ENCODE measurements at regions not wholly inside any gene's neighbourhood (a gene's known extent, or its start where the extent isn't known, plus 50 kb on each side); places are given as distances from the start of the nearest gene placed in this dataset.

- no peaks in the 10 kb centered on the region for H3K27me3 ChIP-seq (ENCODE audit: control insufficient read depth, insufficient read depth, low read length)
- H3K36me3 ChIP-seq (ENCODE audit: control insufficient read depth, insufficient read depth, low read length), result no peaks in the 10 kb centered on the region
- H3K4me1 ChIP-seq (ENCODE audit: control insufficient read depth, insufficient read depth, low read length), result no peaks in the 10 kb centered on the region
- H3K27ac ChIP-seq (ENCODE audit: low read length), result no peak overlapping the region
- no peak overlapping the region for H3K4me3 ChIP-seq (ENCODE audit: low read length)
- DNase-seq (ENCODE audit: low read depth, low spot score), result no peak
- no peaks in the 10 kb centered on the region for H3K9me3 ChIP-seq (ENCODE audit: control insufficient read depth, insufficient read depth, low read length)
- no CpG with 5 or more reads among the region's 1 CpG for WGBS (ENCODE audit: insufficient coverage, insufficient read length)
Observed at GRCh38 chr13:50104493-50104892, 89.2 kb downstream of the KCNRG start.

- no peak overlapping the region for H3K4me3 ChIP-seq (ENCODE audit: low read length)
- no peaks in the 10 kb centered on the region for H3K27me3 ChIP-seq (ENCODE audit: control insufficient read depth, insufficient read depth, low read length)
- WGBS (ENCODE audit: insufficient coverage, insufficient read length), result no CpG with 5 or more reads among the region's 1 CpG
- no peaks in the 10 kb centered on the region for H3K4me1 ChIP-seq (ENCODE audit: control insufficient read depth, insufficient read depth, low read length)
- no peaks in the 10 kb centered on the region for H3K36me3 ChIP-seq (ENCODE audit: control insufficient read depth, insufficient read depth, low read length)
- no peak overlapping the region for H3K27ac ChIP-seq (ENCODE audit: low read length)
- DNase-seq (ENCODE audit: low read depth, low spot score), result no peak
- H3K9me3 ChIP-seq (ENCODE audit: control insufficient read depth, insufficient read depth, low read length), result no peaks in the 10 kb centered on the region
Observed at GRCh38 chr13:50106559-50106958, 91.3 kb downstream of the KCNRG start.

GRCh38 chr13:50107205-50107604 is 92.0 kb downstream of the KCNRG start:
- no peak for DNase-seq (ENCODE audit: low read depth, low spot score)
- Histone ChIP-seq H3K36me3 (ENCODE audit: control insufficient read depth, insufficient read depth, low read length) (no peaks in the 10 kb centered on the region), H3K27ac (ENCODE audit: low read length) (no peak overlapping the region), H3K9me3 (ENCODE audit: control insufficient read depth, insufficient read depth, low read length) (no peaks in the 10 kb centered on the region), H3K4me3 (ENCODE audit: low read length) (no peak overlapping the region), H3K4me1 (ENCODE audit: control insufficient read depth, insufficient read depth, low read length) (no peaks in the 10 kb centered on the region), H3K27me3 (ENCODE audit: control insufficient read depth, insufficient read depth, low read length) (no peaks in the 10 kb centered on the region)
- WGBS (ENCODE audit: insufficient coverage, insufficient read length), result no CpG with 5 or more reads among the region's 1 CpG

DNA sequence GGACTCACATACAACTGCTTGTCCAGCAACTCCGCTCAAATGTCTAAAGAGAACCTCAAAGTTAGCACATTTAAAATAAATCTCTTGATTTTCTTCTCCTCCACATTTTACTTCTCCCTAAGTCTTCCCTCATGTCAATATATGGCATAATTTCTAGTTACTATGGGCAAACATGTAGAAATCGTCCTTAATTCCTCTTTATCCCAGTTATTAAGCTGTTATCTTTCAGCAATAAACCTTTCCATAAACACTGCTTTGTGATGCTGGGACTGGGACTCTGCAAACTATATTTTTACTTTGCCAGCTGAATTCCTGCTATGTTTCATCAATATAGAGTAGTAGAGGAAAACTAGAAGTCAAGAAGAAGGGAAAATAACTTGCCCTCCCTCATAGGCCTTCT is 99.7 kb downstream of the KCNRG start:
- WGBS (ENCODE audit: insufficient coverage, insufficient read length), result no CpG with 5 or more reads among the region's 2 CpGs

DNA sequence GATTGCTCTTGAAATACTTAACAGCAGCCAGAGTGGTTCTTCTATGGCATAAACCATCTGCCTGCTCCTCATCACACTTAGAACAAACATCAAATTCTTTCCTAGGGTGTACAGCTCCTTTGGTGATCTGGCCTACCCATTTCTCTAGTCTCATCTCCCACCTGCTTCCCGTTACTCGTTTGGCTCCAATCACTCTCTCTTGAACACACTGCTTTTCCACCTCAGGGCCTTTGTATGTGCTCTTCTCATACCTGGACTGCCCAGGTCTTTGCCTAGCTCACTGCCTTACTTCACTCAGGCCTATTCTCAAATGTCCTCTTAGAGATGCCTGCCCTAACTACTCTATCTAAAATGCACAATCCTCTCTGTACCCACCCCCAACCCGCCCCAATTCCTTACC is 100.5 kb downstream of the KCNRG start:
- Histone ChIP-seq H3K4me3 (ENCODE audit: low read length) (no peak overlapping the region), H3K27ac (ENCODE audit: low read length) (no peak overlapping the region), H3K27me3 (ENCODE audit: control insufficient read depth, insufficient read depth, low read length) (peaks cover 1% of the 10 kb centered on the region; the same call in 1 of the 2 replicates), H3K36me3 (ENCODE audit: control insufficient read depth, insufficient read depth, low read length) (no peaks in the 10 kb centered on the region), H3K9me3 (ENCODE audit: control insufficient read depth, insufficient read depth, low read length) (no peaks in the 10 kb centered on the region), H3K4me1 (ENCODE audit: control insufficient read depth, insufficient read depth, low read length) (no peaks in the 10 kb centered on the region)
- 100% methylated on average over 1 of the region's 3 CpGs for WGBS (ENCODE audit: insufficient coverage, insufficient read length)
- DNase-seq (ENCODE audit: low read depth, low spot score), result no peak

More for the DNA sequence above, 99.7 kb downstream of the KCNRG start:
- Histone ChIP-seq H3K27ac (ENCODE audit: low read length) (no peak overlapping the region), H3K4me1 (ENCODE audit: control insufficient read depth, insufficient read depth, low read length) (no peaks in the 10 kb centered on the region), H3K27me3 (ENCODE audit: control insufficient read depth, insufficient read depth, low read length) (no peaks in the 10 kb centered on the region), H3K4me3 (ENCODE audit: low read length) (no peak overlapping the region), H3K36me3 (ENCODE audit: control insufficient read depth, insufficient read depth, low read length) (no peaks in the 10 kb centered on the region), H3K9me3 (ENCODE audit: control insufficient read depth, insufficient read depth, low read length) (no peaks in the 10 kb centered on the region)
- no peak for DNase-seq (ENCODE audit: low read depth, low spot score)

- no peaks in the 10 kb centered on the region for H3K36me3 ChIP-seq (ENCODE audit: control insufficient read depth, insufficient read depth, low read length)
- no peak overlapping the region for H3K4me3 ChIP-seq (ENCODE audit: low read length)
- H3K27ac ChIP-seq (ENCODE audit: low read length), result no peak overlapping the region
- WGBS (ENCODE audit: insufficient coverage, insufficient read length), result no CpG with 5 or more reads among the region's 5 CpGs
- H3K9me3 ChIP-seq (ENCODE audit: control insufficient read depth, insufficient read depth, low read length), result no peaks in the 10 kb centered on the region
- H3K27me3 ChIP-seq (ENCODE audit: control insufficient read depth, insufficient read depth, low read length), result peaks cover 4% of the 10 kb centered on the region
- DNase-seq (ENCODE audit: low read depth, low spot score), result no peak
- H3K4me1 ChIP-seq (ENCODE audit: control insufficient read depth, insufficient read depth, low read length), result no peaks in the 10 kb centered on the region
Observed at GRCh38 chr13:50116430-50116973, 101.3 kb downstream of the KCNRG start.

DNA sequence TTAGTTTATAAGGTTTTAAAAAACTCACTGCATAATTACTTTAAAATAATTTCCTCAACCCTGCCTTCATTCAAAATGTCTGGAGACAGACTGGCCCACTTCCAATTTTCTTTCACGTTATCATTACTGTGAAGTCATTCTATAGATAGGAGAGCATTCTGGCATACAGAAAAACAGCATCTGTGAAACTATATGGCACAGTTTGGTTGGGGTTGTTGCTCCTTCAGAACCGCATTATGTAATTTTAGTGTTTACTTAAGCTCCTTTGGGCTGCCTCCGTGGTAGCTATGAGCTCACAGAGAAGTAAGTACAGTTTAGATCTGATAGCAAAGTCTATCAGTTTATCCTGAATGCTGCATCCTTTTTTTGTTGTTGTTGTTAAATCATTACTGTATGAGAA is 104.3 kb downstream of the KCNRG start:
- Histone ChIP-seq H3K4me1 (ENCODE audit: control insufficient read depth, insufficient read depth, low read length) (no peaks in the 10 kb centered on the region; the same call in 1 of the 2 replicates), H3K27me3 (ENCODE audit: control insufficient read depth, insufficient read depth, low read length) (peaks cover 22% of the 10 kb centered on the region), H3K36me3 (ENCODE audit: control insufficient read depth, insufficient read depth, low read length) (no peaks in the 10 kb centered on the region), H3K9me3 (ENCODE audit: control insufficient read depth, insufficient read depth, low read length) (no peaks in the 10 kb centered on the region), H3K27ac (ENCODE audit: low read length) (no peak overlapping the region), H3K4me3 (ENCODE audit: low read length) (no peak overlapping the region)
- WGBS (ENCODE audit: insufficient coverage, insufficient read length), result no CpG with 5 or more reads among the region's 3 CpGs
- DNase-seq (ENCODE audit: low read depth, low spot score), result no peak

- Histone ChIP-seq H3K27me3 (ENCODE audit: control insufficient read depth, insufficient read depth, low read length) (peaks cover 38% of the 10 kb centered on the region), H3K9me3 (ENCODE audit: control insufficient read depth, insufficient read depth, low read length) (no peaks in the 10 kb centered on the region), H3K27ac (ENCODE audit: low read length) (no peak overlapping the region), H3K36me3 (ENCODE audit: control insufficient read depth, insufficient read depth, low read length) (no peaks in the 10 kb centered on the region), H3K4me1 (ENCODE audit: control insufficient read depth, insufficient read depth, low read length) (peaks cover 2% of the 10 kb centered on the region), H3K4me3 (ENCODE audit: low read length) (no peak overlapping the region)
- DNase-seq (ENCODE audit: low read depth, low spot score), result no peak
- WGBS (ENCODE audit: insufficient coverage, insufficient read length), result no CpG with 5 or more reads among the region's 1 CpG
Observed at GRCh38 chr13:50122455-50122854, 107.2 kb downstream of the KCNRG start.

GRCh38 chr13:50123002-50123401 is 107.8 kb downstream of the KCNRG start:
- H3K27me3 ChIP-seq (ENCODE audit: control insufficient read depth, insufficient read depth, low read length), result peaks cover 43% of the 10 kb centered on the region
- H3K4me1 ChIP-seq (ENCODE audit: control insufficient read depth, insufficient read depth, low read length), result peaks cover 2% of the 10 kb centered on the region
- no peak for DNase-seq (ENCODE audit: low read depth, low spot score)
- WGBS (ENCODE audit: insufficient coverage, insufficient read length), result no CpG with 5 or more reads among the region's 3 CpGs
- H3K27ac ChIP-seq (ENCODE audit: low read length), result no peak overlapping the region
- no peaks in the 10 kb centered on the region for H3K36me3 ChIP-seq (ENCODE audit: control insufficient read depth, insufficient read depth, low read length)
- no peak overlapping the region for H3K4me3 ChIP-seq (ENCODE audit: low read length)
- no peaks in the 10 kb centered on the region for H3K9me3 ChIP-seq (ENCODE audit: control insufficient read depth, insufficient read depth, low read length)

DNA sequence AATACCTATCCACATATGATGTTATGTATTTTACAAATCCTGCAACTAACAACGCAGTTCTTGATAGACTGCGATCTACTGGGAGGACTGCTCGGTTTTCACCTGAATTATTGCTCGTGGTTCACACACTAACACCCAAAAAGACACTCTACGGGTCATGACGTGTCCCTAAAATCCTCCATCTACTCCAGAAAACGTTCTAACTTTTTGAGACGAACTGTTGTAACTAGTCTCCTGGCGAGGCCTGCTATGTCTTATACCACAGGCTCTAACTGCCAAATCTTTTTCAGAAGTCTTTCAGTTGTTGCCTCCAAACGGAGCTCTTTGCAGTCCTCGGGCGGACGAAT is 108.2 kb downstream of the KCNRG start:
- H3K4me1 ChIP-seq (ENCODE audit: control insufficient read depth, insufficient read depth, low read length), result peaks cover 2% of the 10 kb centered on the region
- H3K27ac ChIP-seq (ENCODE audit: low read length), result no peak overlapping the region
- DNase-seq (ENCODE audit: low read depth, low spot score), result no peak
- no CpG with 5 or more reads among the region's 13 CpGs for WGBS (ENCODE audit: insufficient coverage, insufficient read length)
- peak overlapping the region; percentile 82; the same call in 1 of the 2 replicates for H3K4me3 ChIP-seq (ENCODE audit: low read length)
- H3K36me3 ChIP-seq (ENCODE audit: control insufficient read depth, insufficient read depth, low read length), result no peaks in the 10 kb centered on the region
- H3K9me3 ChIP-seq (ENCODE audit: control insufficient read depth, insufficient read depth, low read length), result no peaks in the 10 kb centered on the region
- H3K27me3 ChIP-seq (ENCODE audit: control insufficient read depth, insufficient read depth, low read length), result peaks cover 48% of the 10 kb centered on the region

DNA sequence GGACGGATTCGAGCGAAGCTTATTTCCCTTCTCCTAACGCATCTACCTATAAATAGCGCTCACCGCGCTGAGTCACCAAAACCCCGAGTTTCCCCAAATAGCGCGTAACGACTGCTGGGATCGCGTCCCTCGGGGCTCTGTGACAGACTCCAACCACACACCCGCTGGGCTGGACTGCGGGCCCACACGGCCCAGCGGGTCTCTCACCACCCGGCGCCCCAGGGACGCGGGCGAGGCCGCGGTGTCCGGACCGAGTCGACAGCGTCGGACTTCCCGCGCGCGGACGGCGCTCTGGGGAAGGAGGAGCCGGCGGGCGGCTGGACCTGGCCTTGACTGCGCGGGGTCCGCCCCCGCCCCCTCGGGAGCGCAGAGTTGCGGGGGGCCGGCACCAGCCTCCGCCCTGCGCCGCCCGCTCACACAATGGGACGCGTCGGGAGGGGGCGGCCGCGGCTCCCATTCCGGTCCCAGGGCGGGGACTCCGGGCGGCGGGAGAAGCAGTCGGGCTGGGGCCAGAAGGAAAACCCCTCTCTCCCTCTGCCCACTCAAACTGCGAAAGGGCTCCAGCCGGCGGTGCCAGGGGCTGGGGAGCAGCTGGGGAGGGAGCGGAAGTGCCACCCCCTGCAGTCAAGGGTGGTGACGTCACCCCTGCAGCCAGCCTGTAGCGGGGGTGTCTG is 108.8 kb downstream of the KCNRG start:
- WGBS (ENCODE audit: insufficient coverage, insufficient read length), result no CpG with 5 or more reads among the region's 69 CpGs
- peaks cover 2% of the 10 kb centered on the region for H3K4me1 ChIP-seq (ENCODE audit: control insufficient read depth, insufficient read depth, low read length)

More for the DNA sequence above, 108.8 kb downstream of the KCNRG start:
- H3K27me3 ChIP-seq (ENCODE audit: control insufficient read depth, insufficient read depth, low read length), result peaks cover 53% of the 10 kb centered on the region
- H3K4me3 ChIP-seq (ENCODE audit: low read length), result peak overlapping the region; percentile 82; the same call in 1 of the 2 replicates
- no peak overlapping the region for H3K27ac ChIP-seq (ENCODE audit: low read length)
- no peaks in the 10 kb centered on the region for H3K36me3 ChIP-seq (ENCODE audit: control insufficient read depth, insufficient read depth, low read length)
- H3K9me3 ChIP-seq (ENCODE audit: control insufficient read depth, insufficient read depth, low read length), result no peaks in the 10 kb centered on the region
- DNase-seq (ENCODE audit: low read depth, low spot score), result no peak

Data from iPS DF 6.9 (cell line).